Naive thymus-derived CD4-positive, alpha-beta T cell (primary cell): ENCODE measurements at regions not wholly inside any gene's neighbourhood (a gene's known extent, or its start where the extent isn't known, plus 50 kb on each side); places are given as distances from the start of the nearest gene placed in this dataset.

Experiments
- ATAC-seq: fragments of 150-1000 bp; cut with Tn5 transposase; 2 replicates; pipeline ENCODE4 v1.10.0; 2021; ENCODE audit warnings: mild to moderate bottlenecking, moderate library complexity
- CTCF ChIA-PET: fragments of 350-600 bp; sonication (Branson Sonifier 250); formaldehyde crosslinking; loops from one replicate; lab custom pipeline; 2021; ENCODE audit warnings: antibody characterized with exemption; lab: Charles Lee
- POLR2A ChIA-PET: fragments of 350-600 bp; sonication (Branson Sonifier 250); formaldehyde crosslinking; loops from one replicate; lab custom pipeline; 2021; ENCODE audit warnings: antibody characterized with exemption, inconsistent platforms; lab: Charles Lee
- DNase-seq, 9 donors: peaks; one replicate each; pipeline versions ENCODE4 v3.0.0 to v3.0.0-alpha.2; 2020 to 2022; ENCODE audit warnings: mixed read lengths in 1 of 9
- H3K27ac ChIP-seq: one replicate; pipeline ENCODE4 v1.7.0; 2013; ENCODE audit warnings: mild to moderate bottlenecking, low read depth, low read length, moderate library complexity
- H3K27me3 ChIP-seq, 2 donors: one replicate each; pipeline ENCODE4 v1.7.0; 2013; ENCODE audit warnings: low read length in 2 of 2, mild to moderate bottlenecking in 2 of 2, moderate library complexity in 2 of 2; ENCODE audit not compliant: control insufficient read depth in 2 of 2, insufficient read depth in 2 of 2
- H3K36me3 ChIP-seq, 3 experiments: 1 replicate in 2 of 3; 2 replicates in 1 of 3; pipeline ENCODE4 v1.7.0; 2013; ENCODE audit warnings: low read length in 3 of 3, mild to moderate bottlenecking in 3 of 3, moderate library complexity in 1 of 3; ENCODE audit not compliant: insufficient read depth in 3 of 3, control insufficient read depth in 2 of 3
- H3K4me1 ChIP-seq, 2 donors: one replicate each; pipeline ENCODE4 v1.7.0; 2013; ENCODE audit warnings: low read length in 2 of 2, mild to moderate bottlenecking in 2 of 2, moderate library complexity in 1 of 2; ENCODE audit not compliant: control insufficient read depth in 2 of 2, insufficient read depth in 2 of 2
- H3K4me3 ChIP-seq: 2 replicates; pipeline ENCODE4 v1.7.0; 2013; ENCODE audit warnings: mild to moderate bottlenecking, low read length
- H3K9me3 ChIP-seq, 3 experiments: 1 replicate in 2 of 3; 2 replicates in 1 of 3; pipeline ENCODE4 v1.7.0; 2013; ENCODE audit warnings: low read length in 3 of 3; ENCODE audit not compliant: control insufficient read depth in 2 of 3
- H3K27ac Mint-ChIP-seq, 9 donors: one replicate each; pipeline ENCODE4 v1.8.0; 2020 to 2022; ENCODE audit warnings: mixed read lengths in 9 of 9, mild to moderate bottlenecking in 8 of 9, moderate library complexity in 5 of 9, inconsistent platforms in 2 of 9
- H3K27me3 Mint-ChIP-seq, 5 donors: one replicate each; pipeline ENCODE4 v1.8.0; 2021 to 2022; ENCODE audit warnings: mixed read lengths in 5 of 5, mild to moderate bottlenecking in 1 of 5
- H3K36me3 Mint-ChIP-seq, 5 donors: one replicate each; pipeline ENCODE4 v1.8.0; 2020 to 2022; ENCODE audit warnings: mixed read lengths in 5 of 5, mild to moderate bottlenecking in 3 of 5, inconsistent platforms in 1 of 5
- H3K4me1 Mint-ChIP-seq, 7 donors: one replicate each; pipeline ENCODE4 v1.8.0; 2020 to 2022; ENCODE audit warnings: mixed read lengths in 7 of 7, mild to moderate bottlenecking in 3 of 7, inconsistent platforms in 1 of 7
- H3K4me3 Mint-ChIP-seq, 10 donors: one replicate each; pipeline ENCODE4 v1.8.0; 2020 to 2022; ENCODE audit warnings: mild to moderate bottlenecking in 10 of 10, mixed read lengths in 10 of 10, moderate library complexity in 6 of 10, inconsistent platforms in 2 of 10
- H3K9me3 Mint-ChIP-seq, 11 donors: one replicate each; pipeline ENCODE4 v1.8.0; 2020 to 2022; ENCODE audit warnings: mixed read lengths in 11 of 11, mild to moderate bottlenecking in 4 of 11, inconsistent platforms in 1 of 11, moderate library complexity in 1 of 11
- intact Hi-C, 2 donors: fragments of 100-400 bp; cut with micrococcal nuclease; formaldehyde crosslinking; loops; one replicate each; pipeline ENCODE4 v1.15.1; 2023

GRCh38 chr3:113058188-113058587, 67.4 kb downstream of the GTPBP8 start:
- Mint-ChIP-seq H3K4me3 (no peak overlapping the region), H3K36me3 (peaks cover 8 to 30% (median 19%) of the 10 kb centered on the region in 5 donors), H3K9me3 (peaks cover 0 to 4% (median 0%) of the 10 kb centered on the region in 11 donors), H3K27me3 (no peaks in the 10 kb centered on the region), H3K27ac (no peak overlapping the region), H3K4me1 (peaks cover 0 to 3% (median under 1%) of the 10 kb centered on the region in 7 donors)
- ATAC-seq (no peak), DNase-seq (no peak)
- Histone ChIP-seq H3K27me3 (no peaks in the 10 kb centered on the region), H3K9me3 (no peaks in the 10 kb centered on the region), H3K27ac (no peak overlapping the region), H3K4me1 (no peaks in the 10 kb centered on the region), H3K4me3 (no peak overlapping the region), H3K36me3 (peaks cover 0 to 6% (median 0%) of the 10 kb centered on the region in 3 experiments)
- intact Hi-C loops: loop anchor here in 1 of 2 donors (10.0 kb wide), 1 partner anchor 437 kb away; no protein-coding TSS in a partner anchor
- ChIA-PET POLR2A (interaction anchor here (0.5 kb wide), 1 partner anchor 1447 kb away, joined by 3 read pairs; no protein-coding TSS in a partner anchor), CTCF (interaction anchor here (0.7 to 1.7 kb wide), 2 partner anchors 230 to 234 kb away, joined by 3 to 7 read pairs; no protein-coding TSS in a partner anchor)

DNA sequence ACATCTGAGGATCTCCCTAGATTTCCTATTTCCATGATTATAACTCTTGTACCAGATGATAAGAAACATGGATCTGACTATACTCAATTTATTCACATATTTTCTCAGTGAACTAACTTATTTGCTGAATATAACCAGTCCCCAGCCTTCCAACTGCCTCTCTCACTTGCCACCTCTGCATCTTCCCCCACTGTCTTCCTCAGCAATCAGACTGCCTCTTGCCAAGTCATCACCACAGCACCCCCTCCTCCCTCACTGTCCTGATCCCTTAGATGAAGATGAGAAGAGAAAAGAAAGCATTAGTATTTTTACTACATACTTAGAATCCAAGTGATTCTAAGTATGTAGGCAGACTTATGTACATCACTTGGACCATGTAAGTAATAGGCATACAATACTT, 71.9 kb downstream of the GTPBP8 start:
- Histone ChIP-seq H3K36me3 (peaks cover 0 to 20% (median 0%) of the 10 kb centered on the region in 3 experiments), H3K27me3 (no peaks in the 10 kb centered on the region), H3K9me3 (no peaks in the 10 kb centered on the region), H3K4me1 (no peaks in the 10 kb centered on the region), H3K27ac (no peak overlapping the region), H3K4me3 (no peak overlapping the region)
- Mint-ChIP-seq H3K4me1 (no peaks in the 10 kb centered on the region), H3K4me3 (no peak overlapping the region), H3K36me3 (peaks cover 31 to 63% (median 62%) of the 10 kb centered on the region in 5 donors), H3K9me3 (peaks cover 6 to 36% (median 14%) of the 10 kb centered on the region in 11 donors), H3K27ac (no peak overlapping the region), H3K27me3 (no peaks in the 10 kb centered on the region)
- intact Hi-C loops: no loop called here
- ATAC-seq (no peak), DNase-seq (no peak)
- ChIA-PET POLR2A (no interaction called here), CTCF (no interaction called here)

- ATAC-seq (peak; percentile 6), DNase-seq (no peak)
- Mint-ChIP-seq H3K4me3 (no peak overlapping the region), H3K9me3 (peaks cover 9 to 40% (median 18%) of the 10 kb centered on the region in 11 donors), H3K36me3 (peaks cover 31 to 69% (median 65%) of the 10 kb centered on the region in 5 donors), H3K4me1 (no peaks in the 10 kb centered on the region), H3K27me3 (no peaks in the 10 kb centered on the region), H3K27ac (no peak overlapping the region)
- Histone ChIP-seq H3K9me3 (no peaks in the 10 kb centered on the region), H3K27me3 (no peaks in the 10 kb centered on the region), H3K27ac (no peak overlapping the region), H3K4me3 (no peak overlapping the region), H3K36me3 (peaks cover 0 to 20% (median 0%) of the 10 kb centered on the region in 3 experiments), H3K4me1 (no peaks in the 10 kb centered on the region)
- POLR2A ChIA-PET: no interaction called here
- CTCF ChIA-PET: no interaction called here
- intact Hi-C loops: no loop called here
Observed at GRCh38 chr3:113063126-113063894, 72.5 kb downstream of the GTPBP8 start.

GRCh38 chr3:113064183-113064582, 73.4 kb downstream of the GTPBP8 start:
- intact Hi-C loops: no loop called here
- Histone ChIP-seq H3K9me3 (no peaks in the 10 kb centered on the region), H3K4me1 (no peaks in the 10 kb centered on the region), H3K27ac (no peak overlapping the region), H3K4me3 (no peak overlapping the region), H3K36me3 (peaks cover 0 to 20% (median 0%) of the 10 kb centered on the region in 3 experiments), H3K27me3 (no peaks in the 10 kb centered on the region)
- ChIA-PET CTCF (interaction anchor here (0.5 kb wide), 1 partner anchor 421 kb away, joined by 3 read pairs; no protein-coding TSS in a partner anchor), POLR2A (no interaction called here)
- DNase-seq (no peak), ATAC-seq (no peak)
- H3K27me3 Mint-ChIP-seq: no peaks in the 10 kb centered on the region
- H3K36me3 Mint-ChIP-seq: peaks cover 31 to 75% (median 69%) of the 10 kb centered on the region in 5 donors
- H3K4me1 Mint-ChIP-seq: no peaks in the 10 kb centered on the region
- H3K27ac Mint-ChIP-seq: no peak overlapping the region
- H3K9me3 Mint-ChIP-seq: peaks cover 9 to 43% (median 18%) of the 10 kb centered on the region in 11 donors
- no peak overlapping the region for H3K4me3 Mint-ChIP-seq

DNA sequence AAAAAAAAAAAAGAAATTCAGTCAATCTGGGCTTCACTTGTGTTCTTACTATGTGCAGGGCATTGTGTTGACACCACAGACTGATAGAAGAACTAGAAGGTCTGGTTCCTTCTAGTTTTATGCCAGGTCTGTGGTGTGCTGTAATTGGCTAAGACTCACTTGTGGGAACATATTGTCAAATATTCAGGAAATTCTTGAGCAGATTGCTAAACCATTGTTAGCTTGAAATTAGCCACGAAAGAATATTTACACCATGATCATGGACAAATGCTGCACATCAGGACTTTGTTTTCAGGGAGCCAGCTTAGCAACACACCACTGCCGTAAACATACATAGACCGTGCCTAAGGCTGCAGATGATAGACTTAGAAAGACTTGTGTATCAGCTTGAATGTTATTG, 74.6 kb downstream of the GTPBP8 start:
- DNase-seq: no peak

GRCh38 chr3:113070072-113070640, 79.4 kb downstream of the GTPBP8 start:
- DNase-seq: no peak
- Mint-ChIP-seq H3K4me1 (peaks cover 0 to 6% (median 0%) of the 10 kb centered on the region in 7 donors), H3K27me3 (no peaks in the 10 kb centered on the region), H3K27ac (no peak overlapping the region), H3K36me3 (peaks cover 15 to 63% (median 39%) of the 10 kb centered on the region in 5 donors), H3K4me3 (no peak overlapping the region), H3K9me3 (peaks cover 9 to 34% (median 18%) of the 10 kb centered on the region in 11 donors)
- ATAC-seq: no peak
- Histone ChIP-seq H3K36me3 (no peaks in the 10 kb centered on the region), H3K9me3 (no peaks in the 10 kb centered on the region), H3K4me1 (no peaks in the 10 kb centered on the region), H3K4me3 (no peak overlapping the region), H3K27me3 (no peaks in the 10 kb centered on the region), H3K27ac (no peak overlapping the region)
- intact Hi-C loops: no loop called here
- ChIA-PET POLR2A (no interaction called here), CTCF (interaction anchor here (0.6 kb wide), 1 partner anchor 335 kb away, joined by 3 read pairs; no protein-coding TSS in a partner anchor)

More for the DNA sequence above, 74.6 kb downstream of the GTPBP8 start:
- peaks cover 31 to 75% (median 69%) of the 10 kb centered on the region in 5 donors for H3K36me3 Mint-ChIP-seq
- no peak overlapping the region for H3K4me3 Mint-ChIP-seq
- intact Hi-C loops: no loop called here
- POLR2A ChIA-PET: no interaction called here
- CTCF ChIA-PET: no interaction called here
- peaks cover 9 to 43% (median 18%) of the 10 kb centered on the region in 11 donors for H3K9me3 Mint-ChIP-seq
- H3K4me1 ChIP-seq: no peaks in the 10 kb centered on the region
- H3K4me3 ChIP-seq: no peak overlapping the region
- H3K27me3 ChIP-seq: no peaks in the 10 kb centered on the region
- no peak overlapping the region for H3K27ac Mint-ChIP-seq
- H3K36me3 ChIP-seq: peaks cover 0 to 20% (median 0%) of the 10 kb centered on the region in 3 experiments
- no peaks in the 10 kb centered on the region for H3K9me3 ChIP-seq
- no peak overlapping the region for H3K27ac ChIP-seq
- no peaks in the 10 kb centered on the region for H3K27me3 Mint-ChIP-seq
- no peaks in the 10 kb centered on the region for H3K4me1 Mint-ChIP-seq
- ATAC-seq: no peak
